ENCODE measurements at regions not wholly inside any gene's neighbourhood (a gene's known extent, or its start where the extent isn't known, plus 50 kb on each side); places are given as distances from the start of the nearest gene placed in this dataset.

GRCh38 chr10:10911471-10911921, 106.2 kb upstream of the CELF2 start:
- H3K36me3 ChIP-seq (ENCODE audit: control insufficient read depth, insufficient read depth, low read length) = no peaks in the 10 kb centered on the region
- no peak for TF ChIP-seq CTCF (IDR thresholded peaks at IDR 0.05; ENCODE audit: insufficient read depth, low read length, poor library complexity, severe bottlenecking)
- no peak overlapping the region for H3K4me3 ChIP-seq (ENCODE audit: low read depth, low read length)
- DNase-seq (ENCODE audit: low read depth) = peak; percentile 93
- H3K27me3 ChIP-seq (ENCODE audit: control insufficient read depth, insufficient read depth, low read length) = no peaks in the 10 kb centered on the region

GRCh38 chr10:10914144-10914543, 103.5 kb upstream of the CELF2 start:
- DNase-seq (ENCODE audit: low read depth) = no peak
- no peak for TF ChIP-seq CTCF (IDR thresholded peaks at IDR 0.05; ENCODE audit: insufficient read depth, low read length, poor library complexity, severe bottlenecking)
- H3K27me3 ChIP-seq (ENCODE audit: control insufficient read depth, insufficient read depth, low read length) = no peaks in the 10 kb centered on the region
- H3K36me3 ChIP-seq (ENCODE audit: control insufficient read depth, insufficient read depth, low read length) = no peaks in the 10 kb centered on the region
- H3K4me3 ChIP-seq (ENCODE audit: low read depth, low read length) = no peak overlapping the region

GRCh38 chr10:10915215-10915614, 102.5 kb upstream of the CELF2 start:
- TF ChIP-seq CTCF (IDR thresholded peaks at IDR 0.05; ENCODE audit: insufficient read depth, low read length, poor library complexity, severe bottlenecking) = no peak
- DNase-seq (ENCODE audit: low read depth) = no peak
- Histone ChIP-seq H3K36me3 (ENCODE audit: control insufficient read depth, insufficient read depth, low read length) (no peaks in the 10 kb centered on the region), H3K27me3 (ENCODE audit: control insufficient read depth, insufficient read depth, low read length) (no peaks in the 10 kb centered on the region), H3K4me3 (ENCODE audit: low read depth, low read length) (no peak overlapping the region)

- Histone ChIP-seq H3K36me3 (ENCODE audit: control insufficient read depth, insufficient read depth, low read length) (no peaks in the 10 kb centered on the region), H3K4me3 (ENCODE audit: low read depth, low read length) (no peak overlapping the region), H3K27me3 (ENCODE audit: control insufficient read depth, insufficient read depth, low read length) (no peaks in the 10 kb centered on the region)
- DNase-seq (ENCODE audit: low read depth) = no peak
- no peak for TF ChIP-seq CTCF (IDR thresholded peaks at IDR 0.05; ENCODE audit: insufficient read depth, low read length, poor library complexity, severe bottlenecking)
These were observed 100.6 kb upstream of the CELF2 start for GRCh38 chr10:10917031-10917430.

GRCh38 chr10:10919976-10920375, 97.7 kb upstream of the CELF2 start:
- no peak for DNase-seq (ENCODE audit: low read depth)
- H3K4me3 ChIP-seq (ENCODE audit: low read depth, low read length) = no peak overlapping the region
- TF ChIP-seq CTCF (IDR thresholded peaks at IDR 0.05; ENCODE audit: insufficient read depth, low read length, poor library complexity, severe bottlenecking) = no peak
- no peaks in the 10 kb centered on the region for H3K36me3 ChIP-seq (ENCODE audit: control insufficient read depth, insufficient read depth, low read length)
- no peaks in the 10 kb centered on the region for H3K27me3 ChIP-seq (ENCODE audit: control insufficient read depth, insufficient read depth, low read length)

- no peak for DNase-seq (ENCODE audit: low read depth)
- no peak for TF ChIP-seq CTCF (IDR thresholded peaks at IDR 0.05; ENCODE audit: insufficient read depth, low read length, poor library complexity, severe bottlenecking)
- H3K36me3 ChIP-seq (ENCODE audit: control insufficient read depth, insufficient read depth, low read length) = no peaks in the 10 kb centered on the region
- H3K27me3 ChIP-seq (ENCODE audit: control insufficient read depth, insufficient read depth, low read length) = no peaks in the 10 kb centered on the region
- H3K4me3 ChIP-seq (ENCODE audit: low read depth, low read length) = no peak overlapping the region
These were observed 95.7 kb upstream of the CELF2 start for GRCh38 chr10:10921826-10922461.

Data from kidney epithelial cell (primary cell).